GM21390 (cell line): ENCODE measurements at regions not wholly inside any gene's neighbourhood (a gene's known extent, or its start where the extent isn't known, plus 50 kb on each side); places are given as distances from the start of the nearest gene placed in this dataset.
A peak's percentile ranks its signal among the peaks of the same experiment; 100 is the strongest.
"Not testable (repeated sequence)": the region's sequence is repeated elsewhere in the genome, so short reads cannot be mapped to it uniquely, and the experiment has no call there.

Source experiments
- ATAC-seq: cut with Tn5 transposase; IDR thresholded peaks from one replicate; pipeline ENCODE4 v1.9.1; 2021; ENCODE audit not compliant: unreplicated experiment

DNA sequence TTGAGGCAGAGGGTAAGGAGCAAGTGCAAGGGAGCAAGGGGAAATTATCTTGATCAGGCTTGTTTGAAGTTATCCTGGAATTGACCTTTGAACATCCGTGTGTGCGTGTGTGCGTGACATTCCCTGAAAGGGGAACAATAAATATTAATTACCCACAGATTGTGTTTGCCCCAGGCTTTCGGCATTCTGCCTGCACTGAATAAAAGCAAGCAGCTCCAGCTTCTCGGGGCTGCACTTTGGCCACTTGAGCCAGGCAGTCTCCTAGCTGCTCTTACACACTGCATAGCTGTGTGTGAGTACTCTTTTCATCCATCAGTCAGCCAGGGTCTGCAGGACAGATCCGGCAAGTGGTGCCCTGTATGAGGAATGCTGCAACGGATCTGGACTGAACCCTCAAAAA, 107.7 kb upstream of the BTN3A2 start:
- no peak for ATAC-seq

DNA sequence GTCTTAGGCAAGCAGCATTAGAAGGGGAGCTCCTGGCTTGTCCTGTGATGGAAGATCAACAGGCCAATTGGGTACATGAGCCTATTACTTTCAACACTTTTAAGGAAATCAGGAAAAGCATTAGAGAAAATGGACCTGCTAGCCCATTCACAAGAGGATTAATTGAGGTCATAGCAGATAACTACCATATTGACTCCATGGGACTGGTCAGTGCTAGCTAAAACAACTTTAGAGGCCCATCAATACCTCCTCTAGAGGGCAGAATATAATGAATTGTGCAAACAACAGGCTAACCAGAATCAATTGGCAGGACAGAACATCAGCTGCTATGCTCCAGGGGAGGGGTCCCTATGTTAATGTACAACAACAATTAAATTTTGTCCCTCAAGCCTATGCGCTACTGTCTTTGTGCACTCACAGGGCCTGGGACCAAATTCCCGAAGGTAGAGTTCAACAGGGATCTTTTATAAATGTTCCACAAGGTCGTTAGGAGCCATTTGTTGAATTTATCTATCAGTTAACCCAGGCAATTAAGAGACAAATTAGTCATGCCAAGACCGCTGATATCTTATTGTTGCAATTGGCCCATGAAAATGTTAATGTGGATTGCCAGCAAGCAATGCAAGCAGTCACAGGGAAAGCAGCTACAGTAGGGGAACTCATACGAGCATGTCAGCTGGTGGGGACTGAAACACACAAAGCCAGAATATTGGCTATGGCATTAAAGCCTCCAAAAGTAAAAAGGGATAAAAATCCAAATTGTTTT, 106.6 kb upstream of the BTN3A2 start:
- ATAC-seq, result no peak

GRCh38 chr6:26260110-26260637, 104.8 kb upstream of the BTN3A2 start:
- ATAC-seq, result no peak

DNA sequence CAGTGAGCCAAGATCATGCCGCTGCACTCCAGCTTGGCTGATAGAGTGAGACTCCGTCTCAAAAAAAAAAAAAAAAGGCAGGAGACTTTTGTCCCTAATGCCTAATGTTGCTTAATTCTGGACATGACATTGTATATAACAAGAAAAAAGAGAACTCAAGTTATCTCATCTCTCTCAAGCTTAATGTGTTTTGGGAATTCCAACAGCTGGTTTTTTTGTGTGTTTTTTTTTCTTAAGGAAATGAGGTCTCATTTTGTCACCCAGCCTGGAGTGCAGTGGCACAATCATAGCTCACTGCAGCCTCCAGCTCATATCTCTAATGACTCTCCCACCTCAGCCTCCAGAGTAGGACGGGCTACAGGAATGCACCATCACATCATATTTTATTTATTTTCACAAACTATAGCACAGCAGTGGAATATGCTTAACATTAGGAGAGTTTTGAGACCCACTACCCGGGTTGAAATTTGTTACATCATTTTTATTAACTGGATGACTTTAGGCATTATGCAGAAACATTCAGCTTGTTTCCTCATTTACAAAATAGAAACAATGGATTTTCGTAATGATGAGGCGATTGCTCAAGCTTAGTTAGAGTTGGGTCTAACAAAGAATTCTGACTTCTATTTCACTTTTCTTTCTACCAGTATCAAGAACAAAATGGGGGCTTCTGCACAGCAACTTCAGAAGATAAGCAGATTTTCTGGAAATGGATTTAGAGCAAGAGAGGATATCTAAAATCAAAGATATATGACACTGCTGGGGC, 104.1 kb upstream of the BTN3A2 start:
- ATAC-seq, result no peak

DNA sequence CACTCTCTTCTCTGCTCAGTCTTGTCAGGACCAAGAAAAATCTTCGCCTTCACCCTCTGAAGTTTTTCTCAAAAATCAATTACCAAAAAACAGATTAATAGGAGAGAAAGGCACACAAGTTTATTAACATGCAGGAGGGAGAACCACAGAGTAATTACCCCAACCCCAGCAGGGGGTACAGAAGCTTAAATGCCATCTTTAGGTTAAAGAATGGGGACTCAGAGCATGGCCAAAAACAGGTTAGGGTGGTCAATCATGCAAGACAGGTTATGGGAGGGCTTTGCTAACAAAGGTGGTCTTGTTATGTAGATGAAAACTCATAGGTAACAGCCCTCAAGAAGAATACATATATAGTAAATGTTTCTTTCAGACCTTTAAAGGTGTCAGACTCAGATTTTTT, 100.5 kb upstream of the BTN3A2 start:
- no peak for ATAC-seq

- no peak for ATAC-seq
Measured at GRCh38 chr6:26267083-26267589, 97.9 kb upstream of the BTN3A2 start.

- ATAC-seq, result no peak
Measured at GRCh38 chr6:26268659-26269402, 96.2 kb upstream of the BTN3A2 start.

GRCh38 chr6:26269531-26270485, 95.2 kb upstream of the BTN3A2 start:
- no peak for ATAC-seq

- no peak for ATAC-seq
Measured at GRCh38 chr6:26270486-26270861, 94.5 kb upstream of the BTN3A2 start.

DNA sequence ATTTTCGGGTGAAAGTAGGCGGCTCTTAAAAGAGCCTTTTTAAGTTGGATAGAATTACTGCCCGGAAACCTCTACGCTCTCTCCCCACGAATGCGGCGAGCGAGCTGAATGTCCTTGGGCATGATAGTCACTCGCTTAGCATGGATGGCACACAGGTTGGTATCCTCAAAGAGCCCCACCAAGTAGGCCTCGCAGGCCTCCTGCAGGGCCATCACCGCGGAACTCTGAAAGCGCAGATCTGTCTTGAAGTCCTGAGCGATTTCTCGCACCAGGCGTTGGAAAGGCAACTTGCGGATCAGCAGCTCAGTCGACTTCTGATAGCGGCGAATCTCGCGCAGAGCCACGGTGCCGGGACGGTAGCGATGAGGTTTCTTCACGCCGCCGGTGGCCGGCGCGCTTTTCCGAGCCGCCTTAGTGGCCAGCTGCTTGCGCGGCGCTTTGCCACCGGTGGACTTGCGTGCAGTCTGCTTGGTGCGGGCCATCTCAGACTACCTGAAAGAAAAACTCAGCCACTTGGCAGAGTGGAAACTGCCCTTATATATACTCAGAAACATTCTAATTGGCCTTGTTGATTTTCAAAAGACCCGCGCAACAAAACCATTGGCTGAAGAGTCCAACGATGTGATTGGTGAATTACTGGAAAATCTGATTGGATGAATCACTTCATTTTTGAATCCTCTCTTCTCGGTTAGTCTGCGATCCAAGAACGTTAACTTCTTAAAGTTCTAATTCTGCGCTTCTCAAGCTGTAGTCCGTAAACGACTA, 93.9 kb upstream of the BTN3A2 start:
- ATAC-seq, result peak; percentile 39

- peak; percentile 0 for ATAC-seq
Measured at GRCh38 chr6:26271668-26272024, 93.4 kb upstream of the BTN3A2 start.

GRCh38 chr6:26272171-26272637, 92.8 kb upstream of the BTN3A2 start:
- ATAC-seq, result no peak

GRCh38 chr6:26273673-26274588, 91.1 kb upstream of the BTN3A2 start:
- no peak for ATAC-seq

DNA sequence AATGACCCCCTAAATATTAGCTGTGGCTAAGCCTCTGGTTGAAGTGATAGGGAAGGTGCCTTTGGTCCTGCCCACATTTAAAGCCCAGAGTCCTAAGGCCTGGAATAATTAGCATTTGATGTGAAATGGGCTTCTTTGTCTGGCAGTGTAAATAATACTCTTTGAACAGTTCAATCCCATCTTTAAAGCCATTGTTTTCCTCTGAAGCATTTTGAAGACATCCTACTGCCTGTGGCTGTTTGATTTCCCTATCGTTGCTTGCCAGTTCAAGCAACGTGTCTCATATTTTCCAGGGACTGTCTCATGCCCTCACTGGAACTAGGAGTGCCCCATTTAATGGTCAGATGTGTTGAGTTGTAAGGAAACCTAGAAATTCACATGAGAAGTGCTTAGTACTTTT, 89.3 kb upstream of the BTN3A2 start:
- no peak for ATAC-seq

- ATAC-seq, result no peak
Measured at GRCh38 chr6:26276841-26277648, 88.0 kb upstream of the BTN3A2 start.

DNA sequence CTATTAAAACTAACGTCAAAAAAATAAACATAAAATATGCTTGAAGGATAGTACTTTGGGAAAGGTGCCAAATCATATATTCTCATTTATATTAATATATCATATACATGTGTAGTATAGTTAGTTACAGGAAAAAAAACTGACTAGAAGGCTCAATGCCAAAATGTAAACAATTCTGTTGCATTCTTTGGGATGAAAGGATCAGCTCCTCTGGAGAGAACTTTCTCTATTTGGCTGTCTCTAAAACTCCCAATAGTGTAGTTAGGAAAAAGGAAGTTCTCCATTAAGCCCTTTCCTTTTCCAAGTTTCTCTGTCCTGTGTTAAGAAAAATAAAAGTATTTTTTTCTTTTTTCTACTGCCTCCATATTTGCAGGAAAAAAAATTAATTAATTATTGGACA, 86.5 kb upstream of the BTN3A2 start:
- ATAC-seq, result no peak

DNA sequence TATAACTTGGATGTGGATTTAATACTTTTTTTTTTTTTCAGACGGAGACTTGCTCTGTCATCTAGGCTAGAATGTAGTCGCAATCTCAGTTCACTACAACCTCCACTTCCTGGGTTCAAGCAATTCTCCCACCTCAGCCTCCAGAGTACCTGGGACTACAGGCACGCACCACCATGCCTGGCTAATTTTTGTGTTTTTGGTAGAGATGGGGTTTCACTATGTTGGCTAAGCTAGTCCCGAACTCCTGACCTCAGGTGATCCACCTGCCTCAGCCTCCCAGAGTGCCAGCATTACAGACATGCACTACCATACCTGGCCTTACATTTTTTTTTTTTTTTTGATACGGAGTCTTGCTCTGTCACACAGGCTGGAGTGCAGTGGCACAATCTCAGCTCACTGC, 85.6 kb upstream of the BTN3A2 start:
- not testable (repeated sequence) for ATAC-seq

DNA sequence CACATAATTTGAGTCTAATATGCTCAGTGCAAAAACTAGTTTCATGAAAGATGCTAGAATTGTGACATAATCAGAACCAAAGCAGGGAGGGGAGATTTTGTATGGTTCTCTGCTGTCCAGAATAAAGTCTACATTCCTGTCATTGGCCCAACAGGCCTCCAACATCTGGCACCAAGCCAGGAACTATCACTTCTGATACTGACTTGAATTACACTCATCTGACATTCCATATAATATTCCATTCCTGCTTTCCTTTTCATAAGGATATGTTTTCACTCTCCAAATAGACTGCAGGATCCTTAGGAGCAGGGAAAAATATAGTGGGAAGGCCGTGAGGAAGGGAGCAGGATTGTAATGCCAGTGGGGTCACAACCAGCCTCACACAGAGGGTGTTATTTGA, 84.6 kb upstream of the BTN3A2 start:
- ATAC-seq, result no peak
